ENCODE measurements at regions not wholly inside any gene's neighbourhood (a gene's known extent, or its start where the extent isn't known, plus 50 kb on each side); places are given as distances from the start of the nearest gene placed in this dataset.

DNA sequence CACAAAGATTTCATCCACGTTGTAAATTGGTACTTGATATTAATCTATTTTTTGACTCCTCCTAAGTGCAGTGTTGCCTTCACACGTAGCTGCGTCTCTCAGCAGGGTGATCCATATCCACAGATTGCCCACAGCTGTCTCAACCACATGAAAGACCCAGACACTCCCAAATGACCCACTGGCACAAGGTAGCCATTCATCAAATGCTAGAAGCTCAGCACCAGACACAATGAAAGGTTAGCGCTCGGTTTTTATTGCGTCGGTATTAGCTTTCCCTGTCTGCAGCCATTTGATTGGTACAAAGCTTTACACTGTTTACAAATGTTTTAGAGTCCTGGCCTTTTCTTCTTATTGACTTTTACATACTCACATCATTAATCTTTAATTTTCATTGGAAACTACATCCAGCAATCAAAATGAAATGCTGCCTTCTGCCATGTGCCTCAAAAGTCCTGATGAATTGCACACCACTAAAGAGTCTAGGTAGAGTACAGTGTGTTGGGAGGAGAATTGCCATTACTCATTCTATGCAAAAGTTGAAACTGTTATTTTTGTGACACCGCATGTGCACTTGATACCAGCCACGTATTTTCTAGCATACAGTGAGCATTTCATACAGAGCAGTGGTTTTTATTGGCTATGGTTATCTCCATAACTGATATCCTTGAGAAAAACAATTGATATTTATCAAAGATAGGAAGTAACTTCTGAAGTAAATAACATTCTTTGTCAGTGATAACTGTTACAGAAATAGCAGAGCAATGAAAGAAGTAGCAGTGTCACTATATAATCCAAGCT, 127.3 kb upstream of the NUDT7 start:
- H3K36me3 ChIP-seq = no peaks in the 10 kb centered on the region
- DNase-seq = no peak
- TF ChIP-seq, protein P1, sequence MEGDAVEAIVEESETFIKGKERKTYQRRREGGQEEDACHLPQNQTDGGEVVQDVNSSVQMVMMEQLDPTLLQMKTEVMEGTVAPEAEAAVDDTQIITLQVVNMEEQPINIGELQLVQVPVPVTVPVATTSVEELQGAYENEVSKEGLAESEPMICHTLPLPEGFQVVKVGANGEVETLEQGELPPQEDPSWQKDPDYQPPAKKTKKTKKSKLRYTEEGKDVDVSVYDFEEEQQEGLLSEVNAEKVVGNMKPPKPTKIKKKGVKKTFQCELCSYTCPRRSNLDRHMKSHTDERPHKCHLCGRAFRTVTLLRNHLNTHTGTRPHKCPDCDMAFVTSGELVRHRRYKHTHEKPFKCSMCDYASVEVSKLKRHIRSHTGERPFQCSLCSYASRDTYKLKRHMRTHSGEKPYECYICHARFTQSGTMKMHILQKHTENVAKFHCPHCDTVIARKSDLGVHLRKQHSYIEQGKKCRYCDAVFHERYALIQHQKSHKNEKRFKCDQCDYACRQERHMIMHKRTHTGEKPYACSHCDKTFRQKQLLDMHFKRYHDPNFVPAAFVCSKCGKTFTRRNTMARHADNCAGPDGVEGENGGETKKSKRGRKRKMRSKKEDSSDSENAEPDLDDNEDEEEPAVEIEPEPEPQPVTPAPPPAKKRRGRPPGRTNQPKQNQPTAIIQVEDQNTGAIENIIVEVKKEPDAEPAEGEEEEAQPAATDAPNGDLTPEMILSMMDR (IDR thresholded peaks at IDR 0.05; ENCODE audit: low read depth, low read length) = no peak

DNA sequence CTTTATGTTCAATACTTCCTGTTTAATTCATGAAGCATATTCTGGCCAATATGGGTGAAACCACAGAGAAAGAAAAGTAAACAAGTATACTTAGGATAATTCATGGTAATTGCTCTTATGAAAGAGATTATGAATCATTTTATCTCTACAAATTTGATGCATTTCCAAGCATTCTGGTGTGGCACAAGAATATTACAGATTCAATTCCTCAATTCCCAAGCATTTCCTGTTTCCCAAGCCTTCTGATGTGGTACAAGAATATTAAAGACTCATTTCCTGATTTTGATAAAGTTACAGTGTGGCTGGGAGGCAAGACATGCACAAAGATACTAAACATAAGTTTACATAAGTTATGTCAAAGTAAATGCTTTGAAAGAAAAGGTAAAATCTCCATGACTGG, 126.1 kb upstream of the NUDT7 start:
- Histone ChIP-seq H3K27ac (no peak overlapping the region), H3K36me3 (no peaks in the 10 kb centered on the region), H3K27me3 (ENCODE audit: insufficient read depth, low read depth, severe bottlenecking) (no peaks in the 10 kb centered on the region), H3K9me3 (ENCODE audit: severe bottlenecking) (no peaks in the 10 kb centered on the region), H3K4me3 (ENCODE audit: low read depth, low read length) (no peak overlapping the region)
- DNase-seq = no peak
- TF ChIP-seq, protein P1 (IDR thresholded peaks at IDR 0.05; ENCODE audit: low read depth, low read length) = no peak

More for the DNA sequence above, 127.3 kb upstream of the NUDT7 start:
- H3K27me3 ChIP-seq (ENCODE audit: insufficient read depth, low read depth, severe bottlenecking) = no peaks in the 10 kb centered on the region
- H3K4me3 ChIP-seq (ENCODE audit: low read depth, low read length) = no peak overlapping the region
- no peaks in the 10 kb centered on the region for H3K9me3 ChIP-seq (ENCODE audit: severe bottlenecking)
- no peak overlapping the region for H3K27ac ChIP-seq

DNA sequence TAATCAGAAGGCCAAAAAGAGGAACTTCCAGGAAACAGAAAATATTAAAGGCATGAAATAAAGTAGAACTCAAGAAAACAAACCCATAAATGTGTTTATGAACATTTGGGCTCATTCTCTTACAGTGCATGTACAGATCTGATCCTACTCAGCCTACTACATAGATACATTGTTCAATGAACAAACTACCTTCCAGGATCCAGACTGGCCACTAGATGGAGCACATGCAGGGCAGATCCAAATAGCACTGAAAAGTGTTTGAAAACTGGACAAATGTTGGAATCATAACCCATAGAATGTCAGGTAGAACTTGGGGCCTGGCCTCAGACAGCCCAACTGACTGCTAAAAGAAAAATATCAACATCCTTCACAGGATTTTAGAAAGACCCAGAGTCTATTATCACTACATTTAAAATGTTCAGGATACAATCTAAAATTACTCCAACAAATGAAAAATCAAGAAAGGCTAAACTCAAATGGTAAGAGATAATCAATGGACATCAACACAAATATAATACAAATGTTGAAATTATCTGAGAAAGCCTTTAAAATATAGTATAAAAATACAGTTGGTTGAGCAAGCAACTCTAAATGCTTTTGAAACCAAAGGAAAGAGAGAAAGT, 122.4 kb upstream of the NUDT7 start:
- Histone ChIP-seq H3K36me3 (no peaks in the 10 kb centered on the region), H3K4me3 (ENCODE audit: low read depth, low read length) (no peak overlapping the region), H3K27me3 (ENCODE audit: insufficient read depth, low read depth, severe bottlenecking) (no peaks in the 10 kb centered on the region), H3K27ac (no peak overlapping the region), H3K9me3 (ENCODE audit: severe bottlenecking) (no peaks in the 10 kb centered on the region)
- peak; percentile 62 for DNase-seq
- TF ChIP-seq, protein P1 (IDR thresholded peaks at IDR 0.05; ENCODE audit: low read depth, low read length) = peak; percentile 74

DNA sequence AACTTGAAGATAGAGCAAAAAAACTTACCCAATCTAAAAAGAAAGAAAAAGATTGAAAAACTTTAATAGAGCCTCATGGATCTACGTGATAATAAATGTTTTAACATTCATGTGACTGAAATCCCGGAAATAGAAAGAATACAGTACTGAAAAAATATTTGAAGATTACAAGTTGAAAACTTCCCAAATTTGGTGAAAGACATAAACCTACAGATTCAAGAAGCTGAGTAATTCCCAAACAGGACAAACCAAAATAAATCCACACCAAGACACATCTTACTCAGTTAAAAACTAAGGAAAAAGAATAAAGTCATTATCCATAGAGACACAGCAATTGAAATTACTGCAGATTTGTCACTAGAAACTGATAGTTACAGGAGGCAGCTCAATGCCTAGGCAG, 121.8 kb upstream of the NUDT7 start:
- Histone ChIP-seq H3K27ac (no peak overlapping the region), H3K4me3 (ENCODE audit: low read depth, low read length) (no peak overlapping the region), H3K9me3 (ENCODE audit: severe bottlenecking) (no peaks in the 10 kb centered on the region), H3K36me3 (no peaks in the 10 kb centered on the region), H3K27me3 (ENCODE audit: insufficient read depth, low read depth, severe bottlenecking) (no peaks in the 10 kb centered on the region)
- no peak for DNase-seq
- TF ChIP-seq, protein P1 (IDR thresholded peaks at IDR 0.05; ENCODE audit: low read depth, low read length) = no peak

DNA sequence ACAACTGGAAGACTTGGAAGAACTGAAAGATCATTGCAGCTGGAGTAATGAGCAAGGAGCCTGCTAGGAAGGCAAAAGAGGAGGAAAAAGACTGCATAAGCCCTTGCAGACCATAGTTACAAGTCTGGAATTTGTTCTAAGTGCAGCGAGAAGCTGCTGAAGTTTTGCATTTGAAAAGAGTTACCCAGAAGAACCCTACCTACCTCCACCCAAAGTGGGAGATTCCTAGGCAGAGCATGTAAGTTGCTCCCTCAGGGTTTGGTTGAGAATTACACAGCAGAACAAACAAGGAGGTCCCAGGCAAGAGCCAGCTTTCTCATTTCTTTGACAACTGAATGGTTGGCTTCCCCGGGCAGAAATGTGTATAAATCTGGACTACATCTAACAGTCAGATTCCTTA, 118.7 kb upstream of the NUDT7 start:
- H3K27ac ChIP-seq = no peak overlapping the region
- DNase-seq = no peak
- TF ChIP-seq, protein P1 (IDR thresholded peaks at IDR 0.05; ENCODE audit: low read depth, low read length) = no peak
- no peaks in the 10 kb centered on the region for H3K9me3 ChIP-seq (ENCODE audit: severe bottlenecking)
- no peak overlapping the region for H3K4me3 ChIP-seq (ENCODE audit: low read depth, low read length)
- H3K36me3 ChIP-seq = no peaks in the 10 kb centered on the region
- no peaks in the 10 kb centered on the region for H3K27me3 ChIP-seq (ENCODE audit: insufficient read depth, low read depth, severe bottlenecking)

Measured in WERI-Rb-1 (cell line).